Neural cell (in vitro differentiated cells): ENCODE measurements at regions not wholly inside any gene's neighbourhood (a gene's known extent, or its start where the extent isn't known, plus 50 kb on each side); places are given as distances from the start of the nearest gene placed in this dataset.

ENCODE experiments used
- H2AFZ ChIP-seq: fragments of 200-600, 300-800 bp; sonication (generic), shearing (Covaris generic); 2 replicates; pipeline ENCODE4 v1.6.0; 2014; ENCODE audit warnings: low read depth, mild to moderate bottlenecking, antibody characterized with exemption, low read length, moderate library complexity
- H3F3A ChIP-seq: fragments of 200-600 bp; shearing (Covaris generic); 2 replicates; pipeline ENCODE4 v1.6.1; 2016; ENCODE audit warnings: mild to moderate bottlenecking, moderate library complexity, mixed read lengths, antibody characterized with exemption, low read length; ENCODE audit not compliant: insufficient read depth, poor library complexity, severe bottlenecking
- H3K27ac ChIP-seq: fragments of 200-600, 300-800 bp; sonication (generic), shearing (Covaris generic); 2 replicates; pipeline ENCODE4 v1.5.1; 2014; ENCODE audit warnings: mild to moderate bottlenecking, low read length, moderate library complexity
- H3K27me3 ChIP-seq: fragments of 300-800, 200-600 bp; sonication (generic), shearing (Covaris generic); 2 replicates; pipeline ENCODE4 v1.6.0; 2014; ENCODE audit warnings: mild to moderate bottlenecking, low read depth, low read length, moderate library complexity; ENCODE audit not compliant: insufficient read depth
- H3K36me3 ChIP-seq: fragments of 300-800, 200-600 bp; sonication (generic), shearing (Covaris generic); 2 replicates; pipeline ENCODE4 v1.5.1; 2014; ENCODE audit warnings: mild to moderate bottlenecking, antibody characterized with exemption, low read length, moderate library complexity; ENCODE audit not compliant: insufficient read depth
- H3K4me2 ChIP-seq: fragments of 300-800, 200-600 bp; sonication (generic), shearing (Covaris generic); 2 replicates; pipeline ENCODE4 v1.6.0; 2014; ENCODE audit warnings: mild to moderate bottlenecking, low read length
- H3K4me3 ChIP-seq: fragments of 300-800, 200-600 bp; sonication (generic), shearing (Covaris generic); 2 replicates; pipeline ENCODE4 v1.5.1; 2014; ENCODE audit warnings: mild to moderate bottlenecking, low read length, moderate library complexity
- H3K79me2 ChIP-seq: fragments of 200-600 bp; shearing (Covaris generic); replicated peaks from 2 replicates; pipeline ENCODE4 v1.6.0; 2014; ENCODE audit warnings: mild to moderate bottlenecking, low read length, moderate library complexity; ENCODE audit not compliant: insufficient read depth
- H3K9ac ChIP-seq: fragments of 300-800, 200-600 bp; sonication (generic), shearing (Covaris generic); 2 replicates; pipeline ENCODE4 v1.6.1; 2016; ENCODE audit warnings: mild to moderate bottlenecking, low read length, mixed read lengths
- H3K9me2 ChIP-seq: fragments of 200-600 bp; shearing (Covaris generic); 2 replicates; pipeline ENCODE4 v1.6.1; 2016; ENCODE audit warnings: mild to moderate bottlenecking, low read length, mixed read lengths; ENCODE audit not compliant: insufficient read depth
- H3K9me3 ChIP-seq: fragments of 200-600, 300-800 bp; sonication (generic), shearing (Covaris generic); 2 replicates; pipeline ENCODE4 v1.6.1; 2016; ENCODE audit warnings: mild to moderate bottlenecking, mixed run types, low read length, moderate library complexity, mixed read lengths
- H4K20me1 ChIP-seq: fragments of 200-600 bp; shearing (Covaris generic); 2 replicates; pipeline ENCODE4 v1.6.1; 2016; ENCODE audit warnings: mild to moderate bottlenecking, mixed run types; ENCODE audit not compliant: insufficient read depth
- EP300 ChIP-seq: fragments of 450-650 bp; conservative IDR thresholded peaks from 2 replicates; pipeline ENCODE4 v1.6.1; 2014; ENCODE audit warnings: antibody characterized with exemption, mild to moderate bottlenecking, moderate library complexity; ENCODE audit not compliant: poor library complexity, severe bottlenecking
- EZH2 ChIP-seq: fragments of 200-600, 300-800 bp; shearing (Covaris generic), sonication (generic); IDR thresholded peaks from 2 replicates; pipeline ENCODE4 v1.6.1; 2014; ENCODE audit warnings: antibody characterized with exemption, low read length, borderline replicate concordance, mild to moderate bottlenecking; ENCODE audit not compliant: insufficient read depth, poor library complexity, severe bottlenecking
- MXI1 ChIP-seq: fragments of 450-650 bp; conservative IDR thresholded peaks from 2 replicates; pipeline ENCODE4 v1.6.1; 2014; ENCODE audit warnings: antibody characterized with exemption, mild to moderate bottlenecking; ENCODE audit not compliant: poor library complexity, severe bottlenecking
- POLR2AphosphoS5 ChIP-seq: IDR thresholded peaks from 2 replicates; pipeline ENCODE4 v1.6.1; 2012
- RAD21 ChIP-seq: fragments of 450-650 bp; conservative IDR thresholded peaks from 2 replicates; pipeline ENCODE4 v1.6.1; 2014; ENCODE audit warnings: antibody characterized with exemption, mild to moderate bottlenecking, moderate library complexity
- SMC3 ChIP-seq: fragments of 450-650 bp; conservative IDR thresholded peaks from 2 replicates; pipeline ENCODE4 v1.6.1; 2014; ENCODE audit warnings: antibody characterized with exemption, mild to moderate bottlenecking, moderate library complexity; ENCODE audit not compliant: poor library complexity
- TAF1 ChIP-seq: IDR thresholded peaks from 2 replicates; pipeline ENCODE4 v1.6.1; 2012; ENCODE audit warnings: low read depth
- TF ChIP-seq, protein P1 (sequence below): fragments of 450-650 bp; IDR thresholded peaks from 2 replicates; pipeline ENCODE4 v1.5.1; 2014; ENCODE audit warnings: antibody characterized with exemption, mild to moderate bottlenecking, moderate library complexity; ENCODE audit not compliant: poor library complexity, severe bottlenecking
- TF ChIP-seq, protein P2 (sequence below): IDR thresholded peaks from 2 replicates; pipeline ENCODE4 v1.6.1; 2012; ENCODE audit warnings: borderline replicate concordance

DNA sequence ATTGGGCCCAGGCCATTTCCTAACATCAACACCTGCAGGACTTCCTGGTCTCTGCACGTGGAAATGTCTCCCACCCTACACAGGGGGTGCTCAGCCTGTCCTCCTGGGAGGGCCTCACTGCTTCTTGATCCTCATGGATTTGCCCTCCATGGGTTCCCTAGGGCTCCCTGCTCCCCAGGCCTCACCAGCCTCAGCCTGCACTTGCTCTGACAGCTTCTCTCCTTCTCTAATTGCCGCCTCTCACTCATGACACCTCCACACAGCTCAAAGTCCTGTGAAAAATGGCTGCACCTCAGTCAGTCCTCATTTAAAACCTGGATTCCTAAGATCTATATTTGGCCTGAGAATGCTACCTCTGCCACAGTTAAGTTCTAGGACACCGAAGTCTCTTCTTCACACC lies 130.6 kb downstream of the PXDC1 start:
- no peak overlapping the region for H3K4me2 ChIP-seq
- H3F3A ChIP-seq: no peaks in the 10 kb centered on the region
- no peaks in the 10 kb centered on the region for H3K36me3 ChIP-seq
- H2AFZ ChIP-seq: no peak overlapping the region
- no peak overlapping the region for H3K4me3 ChIP-seq
- no peaks in the 10 kb centered on the region for H3K79me2 ChIP-seq
- H3K9me2 ChIP-seq: no peaks in the 10 kb centered on the region
- H3K9ac ChIP-seq: no peak overlapping the region
- H4K20me1 ChIP-seq: no peaks in the 10 kb centered on the region
- H3K27ac ChIP-seq: no peak overlapping the region
- no peaks in the 10 kb centered on the region for H3K9me3 ChIP-seq
- no peak for TF ChIP-seq TAF1
- no peak for TF ChIP-seq EP300
- TF ChIP-seq, protein P1, sequence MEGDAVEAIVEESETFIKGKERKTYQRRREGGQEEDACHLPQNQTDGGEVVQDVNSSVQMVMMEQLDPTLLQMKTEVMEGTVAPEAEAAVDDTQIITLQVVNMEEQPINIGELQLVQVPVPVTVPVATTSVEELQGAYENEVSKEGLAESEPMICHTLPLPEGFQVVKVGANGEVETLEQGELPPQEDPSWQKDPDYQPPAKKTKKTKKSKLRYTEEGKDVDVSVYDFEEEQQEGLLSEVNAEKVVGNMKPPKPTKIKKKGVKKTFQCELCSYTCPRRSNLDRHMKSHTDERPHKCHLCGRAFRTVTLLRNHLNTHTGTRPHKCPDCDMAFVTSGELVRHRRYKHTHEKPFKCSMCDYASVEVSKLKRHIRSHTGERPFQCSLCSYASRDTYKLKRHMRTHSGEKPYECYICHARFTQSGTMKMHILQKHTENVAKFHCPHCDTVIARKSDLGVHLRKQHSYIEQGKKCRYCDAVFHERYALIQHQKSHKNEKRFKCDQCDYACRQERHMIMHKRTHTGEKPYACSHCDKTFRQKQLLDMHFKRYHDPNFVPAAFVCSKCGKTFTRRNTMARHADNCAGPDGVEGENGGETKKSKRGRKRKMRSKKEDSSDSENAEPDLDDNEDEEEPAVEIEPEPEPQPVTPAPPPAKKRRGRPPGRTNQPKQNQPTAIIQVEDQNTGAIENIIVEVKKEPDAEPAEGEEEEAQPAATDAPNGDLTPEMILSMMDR: no peak
- TF ChIP-seq POLR2AphosphoS5: no peak
- no peak for TF ChIP-seq RAD21
- TF ChIP-seq MXI1: no peak
- no peak for TF ChIP-seq SMC3
- no peak for TF ChIP-seq EZH2
- TF ChIP-seq, protein P2, sequence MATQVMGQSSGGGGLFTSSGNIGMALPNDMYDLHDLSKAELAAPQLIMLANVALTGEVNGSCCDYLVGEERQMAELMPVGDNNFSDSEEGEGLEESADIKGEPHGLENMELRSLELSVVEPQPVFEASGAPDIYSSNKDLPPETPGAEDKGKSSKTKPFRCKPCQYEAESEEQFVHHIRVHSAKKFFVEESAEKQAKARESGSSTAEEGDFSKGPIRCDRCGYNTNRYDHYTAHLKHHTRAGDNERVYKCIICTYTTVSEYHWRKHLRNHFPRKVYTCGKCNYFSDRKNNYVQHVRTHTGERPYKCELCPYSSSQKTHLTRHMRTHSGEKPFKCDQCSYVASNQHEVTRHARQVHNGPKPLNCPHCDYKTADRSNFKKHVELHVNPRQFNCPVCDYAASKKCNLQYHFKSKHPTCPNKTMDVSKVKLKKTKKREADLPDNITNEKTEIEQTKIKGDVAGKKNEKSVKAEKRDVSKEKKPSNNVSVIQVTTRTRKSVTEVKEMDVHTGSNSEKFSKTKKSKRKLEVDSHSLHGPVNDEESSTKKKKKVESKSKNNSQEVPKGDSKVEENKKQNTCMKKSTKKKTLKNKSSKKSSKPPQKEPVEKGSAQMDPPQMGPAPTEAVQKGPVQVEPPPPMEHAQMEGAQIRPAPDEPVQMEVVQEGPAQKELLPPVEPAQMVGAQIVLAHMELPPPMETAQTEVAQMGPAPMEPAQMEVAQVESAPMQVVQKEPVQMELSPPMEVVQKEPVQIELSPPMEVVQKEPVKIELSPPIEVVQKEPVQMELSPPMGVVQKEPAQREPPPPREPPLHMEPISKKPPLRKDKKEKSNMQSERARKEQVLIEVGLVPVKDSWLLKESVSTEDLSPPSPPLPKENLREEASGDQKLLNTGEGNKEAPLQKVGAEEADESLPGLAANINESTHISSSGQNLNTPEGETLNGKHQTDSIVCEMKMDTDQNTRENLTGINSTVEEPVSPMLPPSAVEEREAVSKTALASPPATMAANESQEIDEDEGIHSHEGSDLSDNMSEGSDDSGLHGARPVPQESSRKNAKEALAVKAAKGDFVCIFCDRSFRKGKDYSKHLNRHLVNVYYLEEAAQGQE: no peak
- no peaks in the 10 kb centered on the region for H3K27me3 ChIP-seq

DNA sequence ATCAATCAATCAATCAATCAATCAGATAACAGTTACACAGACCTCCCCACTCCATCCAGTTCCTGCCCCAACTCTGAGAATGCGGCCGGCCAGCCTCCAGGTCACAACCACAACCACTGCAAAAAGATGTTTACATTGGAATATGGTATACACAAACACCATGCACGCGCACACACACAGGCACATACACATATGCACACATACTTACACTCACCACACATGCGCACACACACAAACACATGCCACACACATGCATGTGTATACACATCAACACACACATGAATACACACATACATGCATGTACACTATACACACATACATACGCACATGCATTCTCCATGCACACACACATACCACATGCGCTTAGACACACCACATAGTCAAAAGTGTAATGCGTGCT lies 131.1 kb downstream of the PXDC1 start:
- no peaks in the 10 kb centered on the region for H3K9me3 ChIP-seq
- H3K9ac ChIP-seq: no peak overlapping the region
- no peaks in the 10 kb centered on the region for H3K27me3 ChIP-seq
- no peak overlapping the region for H2AFZ ChIP-seq
- H3K4me2 ChIP-seq: no peak overlapping the region
- no peak overlapping the region for H3K4me3 ChIP-seq
- no peaks in the 10 kb centered on the region for H3K9me2 ChIP-seq
- H3K27ac ChIP-seq: no peak overlapping the region
- H3K79me2 ChIP-seq: no peaks in the 10 kb centered on the region
- H3K36me3 ChIP-seq: no peaks in the 10 kb centered on the region
- no peaks in the 10 kb centered on the region for H4K20me1 ChIP-seq
- H3F3A ChIP-seq: no peaks in the 10 kb centered on the region
- TF ChIP-seq EP300 (no peak), EZH2 (no peak), TAF1 (no peak), POLR2AphosphoS5 (no peak), MXI1 (no peak), RAD21 (no peak), SMC3 (no peak)
- TF ChIP-seq, protein P1: no peak
- TF ChIP-seq, protein P2: no peak
